HG02798 (cell line): ENCODE measurements at regions not wholly inside any gene's neighbourhood (a gene's known extent, or its start where the extent isn't known, plus 50 kb on each side); places are given as distances from the start of the nearest gene placed in this dataset.

Experiments
- ATAC-seq: cut with Tn5 transposase; IDR thresholded peaks from one replicate; pipeline ENCODE4 v1.9.1; 2021; ENCODE audit warnings: mild to moderate bottlenecking; ENCODE audit not compliant: unreplicated experiment, poor library complexity

DNA sequence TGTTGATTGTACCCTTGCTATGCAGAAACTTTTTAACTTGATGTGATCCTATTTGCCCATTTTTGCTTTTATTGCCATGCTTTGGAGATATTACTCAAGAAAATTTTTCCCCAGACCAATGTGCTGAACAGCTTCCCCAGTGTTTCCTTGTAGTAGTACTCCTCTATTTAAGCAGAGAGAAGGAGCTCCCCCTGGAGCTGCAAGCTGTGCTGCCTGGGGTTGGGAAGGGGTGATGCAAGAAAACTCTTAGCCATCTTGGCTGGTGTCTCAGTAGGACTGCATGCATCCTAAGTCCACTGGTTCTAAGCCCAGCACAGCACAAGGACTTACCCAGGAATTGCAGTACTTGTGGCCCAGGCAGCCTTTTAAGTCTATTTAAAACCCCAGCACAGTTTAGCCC, 121.6 kb downstream of the NTMT2 start:
- no peak for ATAC-seq

DNA sequence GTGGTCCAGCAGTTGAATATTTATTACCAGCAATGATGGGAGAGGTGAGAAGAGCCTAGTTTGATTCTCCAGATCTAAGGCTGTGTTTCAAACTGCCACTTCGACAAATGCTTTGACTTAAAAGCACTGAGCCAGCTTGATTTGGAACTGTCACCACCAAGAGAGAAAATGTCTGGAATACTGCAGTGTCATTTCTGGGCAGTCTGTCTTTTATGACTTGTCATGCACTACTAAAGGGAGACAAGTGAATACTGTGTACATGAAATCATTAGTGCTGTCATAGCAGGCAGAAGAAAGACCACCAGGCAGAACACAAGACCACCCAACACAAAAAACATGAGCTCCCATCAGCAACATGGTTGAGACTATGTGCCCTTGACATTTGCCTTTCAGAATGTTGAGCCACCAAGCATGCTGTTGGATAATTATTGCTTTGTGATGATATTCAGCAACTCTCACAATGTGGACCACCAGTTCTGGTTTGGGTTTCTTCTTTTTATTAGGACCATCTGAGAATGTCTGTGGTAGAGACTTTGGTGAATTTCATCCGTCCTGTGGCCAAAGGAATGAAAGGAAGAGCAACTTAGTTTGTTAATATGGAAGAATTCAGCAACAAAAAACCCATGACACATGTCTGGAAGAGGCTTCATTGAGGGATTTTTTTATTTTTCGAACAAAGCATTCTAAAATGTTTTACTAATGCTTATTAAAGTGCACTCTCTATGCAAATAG, 125.8 kb downstream of the NTMT2 start:
- no peak for ATAC-seq

DNA sequence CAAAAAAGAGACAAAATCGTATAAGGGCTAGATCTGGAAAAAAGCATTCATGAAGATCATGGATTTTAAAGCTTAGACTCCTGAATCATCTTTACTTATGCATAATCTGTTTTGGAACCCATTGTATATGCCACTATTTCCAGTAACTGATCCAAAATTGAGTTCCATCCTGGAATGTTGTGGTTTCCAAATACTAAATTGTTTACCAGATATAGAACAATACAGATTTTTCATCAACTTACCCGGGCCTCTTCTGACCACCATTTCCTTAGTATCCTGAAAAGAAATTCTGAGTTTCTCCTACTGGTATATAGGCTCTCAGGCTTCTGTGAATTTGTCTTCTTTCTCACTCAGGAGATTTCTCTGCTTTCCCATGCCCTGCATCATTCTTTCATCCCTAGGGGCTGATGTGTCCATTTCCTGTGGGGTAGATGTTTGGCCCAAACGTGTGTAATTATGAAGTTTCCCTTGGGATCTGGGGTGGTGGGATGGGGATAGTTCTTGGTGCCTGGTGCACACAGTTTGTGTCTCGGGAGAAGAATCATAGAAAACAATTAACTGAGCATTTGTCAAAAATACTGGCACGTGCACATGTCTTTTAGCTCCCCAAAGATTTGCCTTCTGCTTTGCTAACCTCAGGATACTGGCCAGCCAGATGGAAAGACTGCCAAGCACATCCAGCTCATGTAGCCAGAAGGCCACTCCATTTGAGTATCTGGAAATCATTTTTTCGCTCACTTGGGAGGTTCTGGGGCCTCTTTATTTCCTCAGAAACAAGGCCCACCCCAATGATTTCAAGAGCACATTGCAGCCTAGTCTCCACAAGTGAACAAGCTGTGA, 127.8 kb downstream of the NTMT2 start:
- no peak for ATAC-seq

DNA sequence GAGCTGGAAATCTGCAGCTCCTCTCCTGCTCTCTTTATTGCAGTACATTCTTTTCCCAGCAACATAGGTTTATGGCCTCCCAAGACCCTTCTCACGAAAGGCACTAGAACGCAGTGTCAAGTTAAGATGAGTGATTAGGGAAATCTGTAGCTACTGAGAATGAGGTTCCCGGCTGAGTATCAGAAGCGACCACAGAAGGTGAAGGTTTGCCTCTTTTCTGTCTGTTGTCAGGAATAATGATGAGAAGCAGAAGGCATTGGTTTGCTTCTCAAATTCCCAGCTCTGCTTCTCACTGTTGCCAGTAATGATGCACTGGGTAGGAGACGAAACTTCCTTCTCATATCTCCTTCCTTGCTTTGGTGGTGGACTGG, 128.4 kb downstream of the NTMT2 start:
- ATAC-seq, result no peak

DNA sequence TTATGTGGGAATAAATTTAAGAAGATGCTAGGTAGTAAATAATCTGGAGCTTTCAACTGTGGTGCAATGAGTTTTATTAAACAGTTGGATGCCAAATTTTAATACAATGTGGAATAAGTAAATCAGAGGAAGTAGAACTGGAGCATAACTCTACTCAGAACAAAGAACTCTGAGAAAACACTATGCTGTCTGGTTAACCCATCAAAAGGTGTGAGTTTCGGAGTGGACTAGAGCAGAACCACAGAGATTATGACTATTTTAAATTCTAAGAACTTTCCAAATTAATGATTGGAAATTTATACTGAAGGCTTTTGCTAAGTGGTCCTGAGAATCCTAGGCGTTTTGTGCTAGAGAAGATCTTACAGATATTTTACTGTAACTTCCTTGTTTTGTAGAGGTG, 132.2 kb downstream of the NTMT2 start:
- no peak for ATAC-seq

DNA sequence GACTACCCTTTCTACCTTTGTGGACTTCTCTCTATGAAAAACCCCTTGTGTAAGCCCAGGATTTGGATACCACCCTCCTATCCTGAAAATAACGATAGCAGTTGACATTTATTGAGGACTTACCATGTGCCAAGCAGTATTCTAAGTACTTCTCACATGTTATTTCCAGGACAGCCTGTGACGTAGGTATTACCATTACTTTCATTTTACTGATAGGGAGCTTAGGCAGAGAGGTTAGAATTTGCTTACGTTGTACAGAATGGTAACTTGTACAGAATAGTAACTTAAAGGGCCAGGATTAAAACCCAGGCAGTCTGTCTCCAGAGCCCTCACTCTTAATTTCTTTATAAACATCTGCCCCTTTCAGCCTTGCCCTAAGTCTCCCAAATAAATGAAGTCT, 138.3 kb downstream of the NTMT2 start:
- ATAC-seq, result no peak

DNA sequence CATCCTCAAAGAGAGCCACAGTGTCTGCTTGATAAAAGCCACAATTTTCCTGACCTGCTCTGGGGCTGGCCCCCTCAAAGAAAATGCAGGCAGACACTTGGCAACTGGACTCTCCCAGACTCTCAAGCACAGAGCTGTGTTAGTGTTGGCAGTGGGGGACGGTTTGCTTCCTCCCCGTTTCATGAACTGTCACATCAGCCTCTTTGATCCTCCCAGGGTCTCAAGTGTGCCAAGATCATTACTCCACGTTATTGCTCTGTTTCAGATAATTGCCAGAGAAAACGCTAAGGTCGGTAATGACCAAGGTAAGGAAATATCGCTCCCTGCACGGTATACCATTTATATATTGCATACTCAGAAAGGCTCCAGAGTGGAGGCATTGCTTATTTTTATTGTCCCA, 138.8 kb downstream of the NTMT2 start:
- ATAC-seq, result no peak

DNA sequence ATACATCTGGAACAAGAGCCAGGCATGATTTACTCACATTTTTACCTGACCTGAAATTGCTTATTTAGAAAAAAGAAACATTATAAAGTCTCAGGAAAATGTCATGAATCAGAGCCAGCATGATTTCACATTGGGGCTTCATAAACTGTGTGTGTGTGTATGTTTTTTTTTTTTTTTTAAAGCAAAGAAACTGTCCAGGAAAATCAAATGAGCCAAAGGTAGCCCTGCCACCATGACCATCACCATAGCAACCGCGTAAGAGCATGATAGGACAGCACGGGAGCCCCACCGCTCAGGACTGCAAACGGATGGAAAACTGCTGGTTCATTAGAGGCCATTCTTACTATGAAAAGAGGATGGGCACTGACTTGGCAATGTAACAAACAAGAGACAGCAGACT, 139.2 kb downstream of the NTMT2 start:
- no peak for ATAC-seq

DNA sequence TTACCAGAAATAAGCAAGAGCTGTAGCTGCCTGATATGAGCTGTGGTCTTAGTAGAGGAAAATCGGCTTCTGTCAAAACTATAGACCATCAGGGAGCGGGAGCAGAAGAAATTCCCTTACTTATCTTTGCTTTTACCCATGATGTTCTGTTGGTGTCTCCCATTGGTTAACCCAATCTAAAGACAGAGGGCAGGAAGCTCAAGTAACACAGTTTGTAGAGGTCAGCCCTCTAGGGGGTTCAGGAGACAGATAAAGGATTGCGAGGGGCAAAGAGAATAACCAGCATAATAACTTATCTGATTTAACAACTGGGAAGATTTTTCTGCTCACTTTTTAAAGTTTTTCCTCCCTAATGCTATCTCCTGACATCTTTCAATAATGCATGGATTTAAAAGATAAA, 142.4 kb downstream of the NTMT2 start:
- ATAC-seq, result no peak

DNA sequence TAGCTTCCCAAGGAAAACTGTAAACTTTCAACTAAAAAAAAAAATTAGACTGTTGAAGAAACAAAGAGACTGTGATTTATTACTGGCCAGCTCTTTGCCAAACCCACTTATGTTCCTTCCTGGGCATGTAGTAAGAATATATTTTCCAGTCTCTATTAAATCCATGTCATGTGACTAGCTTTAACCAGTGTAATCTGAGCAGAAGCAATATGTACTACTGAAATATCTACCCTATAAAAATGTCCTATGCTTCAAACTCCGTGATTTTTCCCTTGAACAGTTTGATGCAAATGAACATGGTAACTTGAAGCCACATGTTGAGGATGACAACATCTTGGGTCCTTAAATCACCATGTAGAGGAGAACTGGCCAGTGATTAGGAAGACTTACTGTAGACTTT, 144.5 kb downstream of the NTMT2 start:
- ATAC-seq, result no peak

DNA sequence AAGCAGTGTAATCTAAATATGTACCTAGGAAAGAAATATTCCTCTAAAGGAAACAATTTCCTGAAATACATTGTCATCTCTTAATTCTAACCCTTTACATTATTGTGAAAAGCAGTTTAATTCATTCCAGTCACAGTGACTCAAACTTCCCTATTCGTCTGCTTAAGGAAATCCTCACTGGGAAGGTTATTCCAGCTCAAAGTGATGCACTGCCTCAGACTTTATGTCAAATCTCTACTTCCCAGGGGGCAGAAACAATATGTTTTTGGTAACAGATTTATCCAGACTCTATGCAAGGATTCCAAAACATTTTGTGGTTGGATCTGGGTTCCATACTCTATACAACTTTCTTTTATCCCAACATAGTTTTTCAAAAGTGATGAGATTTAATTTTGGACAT, 145.2 kb downstream of the NTMT2 start:
- no peak for ATAC-seq

DNA sequence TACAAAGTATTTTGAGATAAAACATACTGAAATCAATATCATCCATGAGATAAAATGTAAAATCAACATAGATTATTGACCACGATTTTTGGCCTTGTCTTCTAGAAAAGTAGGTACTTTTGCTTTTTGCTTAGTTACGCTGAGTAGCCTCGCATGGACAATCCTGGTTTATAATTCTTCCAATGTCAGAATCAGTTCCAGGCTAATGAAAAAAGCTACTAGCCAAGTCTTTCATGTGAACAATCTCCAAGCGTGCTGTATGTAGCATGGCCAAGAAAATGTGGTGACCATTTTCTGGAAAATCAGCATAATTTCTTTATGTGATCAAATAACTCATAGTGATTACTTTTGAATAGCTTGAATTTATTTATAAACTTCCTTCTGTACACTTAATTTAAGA, 145.8 kb downstream of the NTMT2 start:
- ATAC-seq, result no peak

DNA sequence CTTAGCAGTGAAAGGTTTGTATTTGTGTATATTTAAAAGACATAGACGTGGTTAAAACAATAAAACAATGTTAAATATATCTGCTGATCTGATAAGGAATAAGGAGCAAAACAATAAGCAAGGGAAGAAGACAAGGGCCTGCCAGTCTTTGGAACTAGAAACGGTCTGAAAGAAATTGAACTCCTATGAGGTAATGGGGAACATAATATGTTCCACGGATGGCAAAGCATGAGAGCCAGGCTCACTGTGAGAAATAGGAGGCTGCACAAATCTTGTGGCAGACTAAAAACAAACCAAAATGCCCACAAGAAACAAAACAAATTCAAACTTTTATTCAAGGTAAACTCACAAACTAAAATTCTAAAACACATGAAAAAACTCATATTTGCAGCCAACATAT, 150.5 kb downstream of the NTMT2 start:
- ATAC-seq, result no peak

DNA sequence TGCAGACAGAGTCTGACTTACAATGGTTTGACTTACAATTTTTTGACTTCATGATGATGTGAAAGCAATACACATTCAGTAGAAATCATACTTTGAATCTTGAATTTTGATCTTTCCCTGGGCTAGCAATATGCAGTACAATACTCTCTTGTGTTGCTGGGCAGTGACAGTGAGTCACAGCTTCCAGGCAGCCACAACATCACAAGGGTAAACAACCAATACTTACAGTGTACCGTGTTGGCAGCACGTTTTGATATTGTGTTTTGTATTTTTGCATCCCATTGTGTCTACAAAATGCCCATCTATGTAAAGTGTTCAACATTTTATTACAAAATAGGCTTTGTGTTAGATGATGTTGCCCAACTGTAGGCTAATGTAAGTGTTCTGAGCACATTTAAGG, 150.9 kb downstream of the NTMT2 start:
- ATAC-seq, result no peak

DNA sequence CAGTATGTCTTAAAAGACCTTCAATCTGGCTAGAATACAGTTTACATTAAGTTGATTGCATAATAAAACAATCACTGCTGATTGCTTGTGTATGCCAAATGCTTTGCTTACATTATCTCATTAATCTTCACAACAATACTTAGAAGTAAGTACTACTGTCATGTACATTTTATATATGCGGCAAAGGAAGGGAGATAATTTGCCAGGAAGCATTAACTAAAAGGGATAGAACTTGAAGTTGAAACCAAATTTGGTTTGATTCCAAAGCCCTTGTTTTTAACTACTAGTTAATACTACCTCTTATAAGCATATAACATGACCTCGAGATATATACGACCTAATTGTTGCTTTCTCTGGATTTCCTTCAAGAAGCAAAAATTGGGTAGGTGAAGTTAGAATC, 155.8 kb downstream of the NTMT2 start:
- no peak for ATAC-seq

DNA sequence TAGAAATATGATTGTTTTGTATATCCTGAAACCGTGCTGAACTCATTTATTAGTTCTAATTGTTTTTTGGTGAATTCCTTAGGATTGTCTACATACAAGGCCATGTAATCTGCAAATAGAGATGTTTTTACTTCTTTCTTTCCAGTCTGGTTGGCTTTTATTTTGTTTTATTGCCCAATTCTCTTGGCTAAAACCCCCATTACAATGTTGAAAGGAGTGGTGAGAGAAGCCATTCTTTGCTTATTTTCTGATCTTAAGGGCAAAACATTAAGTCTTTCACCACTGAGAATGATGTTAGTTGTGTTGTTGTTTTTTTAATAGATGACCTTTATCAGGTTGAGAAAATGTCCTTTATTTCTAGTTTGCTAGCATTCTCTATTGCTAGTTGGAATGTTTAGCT, 157.3 kb downstream of the NTMT2 start:
- ATAC-seq, result no peak

DNA sequence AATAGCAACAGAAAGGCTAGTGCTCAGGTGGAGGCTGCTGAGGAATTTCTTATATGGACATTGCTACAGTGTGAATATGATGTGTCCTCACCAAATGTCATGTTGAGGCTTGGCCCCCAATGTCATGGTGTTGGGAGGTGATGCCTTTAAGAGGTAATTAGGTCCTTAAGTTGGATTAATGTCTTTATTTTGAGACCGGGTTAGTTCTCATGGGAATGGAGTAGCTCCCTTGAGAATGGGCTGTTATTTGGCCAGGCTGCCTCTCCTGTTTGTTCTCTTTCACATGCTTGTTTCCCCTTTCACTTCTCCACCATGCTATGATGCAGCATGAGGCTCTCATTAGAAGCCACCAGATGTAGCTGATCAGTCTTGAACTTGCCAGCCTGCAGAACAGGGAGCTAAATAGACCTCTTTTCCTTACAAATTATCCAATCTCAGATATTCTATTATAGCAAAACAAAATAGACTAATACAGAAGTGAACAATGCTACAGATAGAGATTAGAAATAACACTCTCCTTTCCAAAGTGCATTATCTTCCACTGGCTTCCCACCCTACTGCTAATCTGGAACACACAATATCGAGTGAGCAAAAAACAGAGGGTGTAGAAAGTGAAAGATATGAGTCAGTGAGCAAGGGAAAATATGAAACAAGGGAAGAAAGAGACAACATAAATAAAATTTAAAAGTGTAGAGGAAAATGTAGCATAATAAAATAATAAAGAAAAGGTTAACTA, 160.2 kb downstream of the NTMT2 start:
- no peak for ATAC-seq

DNA sequence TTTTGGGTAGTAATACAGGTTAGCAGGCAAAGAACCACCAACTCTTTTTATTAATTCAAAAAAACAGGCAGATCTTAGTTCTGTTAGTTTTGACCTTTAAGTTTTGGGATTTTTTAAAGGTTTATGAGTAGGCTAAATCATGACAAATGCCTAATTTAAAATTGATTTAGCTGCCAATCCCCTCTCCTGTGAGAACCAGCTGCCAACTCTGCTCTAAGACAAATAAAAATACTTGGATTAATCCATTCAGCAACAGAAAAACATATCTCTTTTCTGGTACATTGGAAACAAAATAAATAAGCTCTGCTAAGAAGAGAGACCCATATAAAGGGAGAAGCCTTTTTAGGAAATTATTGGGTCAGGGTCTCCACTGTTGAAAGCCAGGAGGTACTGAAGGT, 160.8 kb downstream of the NTMT2 start:
- ATAC-seq, result no peak

DNA sequence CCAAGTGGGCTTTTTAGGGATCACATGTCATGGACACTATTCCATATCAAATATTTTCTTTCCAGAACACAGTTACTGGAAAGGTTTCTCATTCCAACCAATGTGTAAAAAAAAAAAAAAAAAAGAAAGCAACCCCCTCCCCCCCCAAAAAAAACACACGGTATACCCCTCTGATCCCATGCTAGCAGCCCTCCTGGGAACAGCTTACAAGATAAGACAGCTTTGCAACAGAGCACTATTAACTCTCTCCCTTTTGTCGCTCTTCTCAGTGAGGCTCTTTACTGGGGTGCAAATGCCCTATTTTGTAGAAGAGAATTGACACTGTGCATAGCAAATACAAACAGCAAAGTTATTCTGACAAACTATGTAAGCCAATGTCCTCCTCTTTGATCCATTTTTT, 161.2 kb downstream of the NTMT2 start:
- ATAC-seq, result no peak

DNA sequence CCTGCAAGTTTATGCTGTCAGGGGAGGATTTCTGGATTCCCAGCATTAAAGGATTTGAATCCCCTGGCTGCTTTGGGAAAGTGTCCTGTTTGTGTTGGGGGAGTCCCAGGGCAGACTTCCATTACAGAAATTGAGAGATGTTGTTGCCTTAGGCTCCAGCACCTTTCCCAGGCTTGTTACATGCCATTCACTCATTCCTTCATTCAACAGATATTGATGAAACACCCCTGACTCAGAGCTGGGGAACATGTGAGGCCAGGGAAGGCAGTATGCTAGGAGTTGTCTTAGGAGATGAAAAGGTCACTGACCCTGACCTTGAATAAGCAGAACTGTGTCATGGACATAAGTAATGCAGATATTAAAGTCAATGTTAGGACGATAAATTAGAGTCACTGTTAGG, 161.7 kb downstream of the NTMT2 start:
- ATAC-seq, result no peak

DNA sequence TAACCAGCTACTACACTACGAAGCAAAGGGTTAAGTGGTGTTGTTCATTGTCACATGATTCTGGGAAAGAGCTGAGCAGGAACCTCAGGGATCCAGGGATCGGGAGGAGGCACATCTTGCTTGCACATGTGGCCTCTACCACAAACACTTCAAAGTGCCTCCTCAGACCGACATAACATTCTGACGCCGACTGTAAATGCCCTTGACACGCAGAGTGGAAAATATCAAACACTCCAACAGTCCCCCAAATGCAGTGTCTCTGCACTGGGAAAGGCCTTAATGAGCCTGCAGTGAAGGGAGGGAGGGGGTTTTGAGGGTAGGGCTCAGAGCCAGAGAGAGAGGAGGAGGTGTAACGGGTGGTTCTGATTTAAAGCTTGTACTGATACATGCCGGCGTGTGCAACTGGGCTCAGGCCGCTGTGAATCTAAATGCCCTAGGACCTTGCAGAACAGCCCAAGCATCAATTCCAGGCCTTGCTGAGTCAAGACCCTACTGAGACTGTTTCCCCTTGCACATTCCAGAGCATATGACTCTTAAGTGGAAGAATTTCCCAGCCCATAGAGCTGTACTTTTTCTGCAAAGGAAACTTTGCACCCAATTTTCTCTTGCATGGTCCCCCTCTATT, 163.7 kb downstream of the NTMT2 start:
- no peak for ATAC-seq
